Activated CD8-positive, alpha-beta T cell treated with anti-CD3 and anti-CD28 coated beads, Interleukin-2, amount 10 ng/mL, durations not matched to agents 7 days and 5 days (primary cell): ENCODE measurements at regions not wholly inside any gene's neighbourhood (a gene's known extent, or its start where the extent isn't known, plus 50 kb on each side); places are given as distances from the start of the nearest gene placed in this dataset.

ENCODE experiments used
- ATAC-seq: fragments of 150-1000 bp; cut with Tn5 transposase; one replicate; pipeline ENCODE4 v1.10.0; 2021; ENCODE audit warnings: moderate library complexity
- CTCF ChIA-PET: fragments of 350-600 bp; sonication (Branson Sonifier 250); formaldehyde crosslinking; loops from one replicate; lab custom pipeline; 2021; ENCODE audit warnings: antibody characterized with exemption; lab: Charles Lee
- POLR2A ChIA-PET: fragments of 350-600 bp; sonication (Branson Sonifier 250); formaldehyde crosslinking; loops from one replicate; lab custom pipeline; 2021; ENCODE audit warnings: antibody characterized with exemption; lab: Charles Lee
- DNase-seq: peaks from one replicate; pipeline ENCODE4 v3.0.0-alpha.2; 2020
- H3K27ac Mint-ChIP-seq: one replicate; pipeline ENCODE4 v1.8.0; 2021; ENCODE audit warnings: mild to moderate bottlenecking, mixed read lengths
- H3K27me3 Mint-ChIP-seq: one replicate; pipeline ENCODE4 v1.8.0; 2021; ENCODE audit warnings: low read depth, mixed read lengths
- H3K36me3 Mint-ChIP-seq: one replicate; pipeline ENCODE4 v1.8.0; 2021; ENCODE audit warnings: low read depth, mixed read lengths
- H3K4me1 Mint-ChIP-seq: one replicate; pipeline ENCODE4 v1.8.0; 2021; ENCODE audit warnings: low read depth, mixed read lengths
- H3K4me3 Mint-ChIP-seq: one replicate; pipeline ENCODE4 v1.8.0; 2021; ENCODE audit warnings: mild to moderate bottlenecking, mixed read lengths
- H3K9me3 Mint-ChIP-seq: one replicate; pipeline ENCODE4 v1.8.0; 2022; ENCODE audit warnings: mixed read lengths; ENCODE audit not compliant: insufficient read depth

DNA sequence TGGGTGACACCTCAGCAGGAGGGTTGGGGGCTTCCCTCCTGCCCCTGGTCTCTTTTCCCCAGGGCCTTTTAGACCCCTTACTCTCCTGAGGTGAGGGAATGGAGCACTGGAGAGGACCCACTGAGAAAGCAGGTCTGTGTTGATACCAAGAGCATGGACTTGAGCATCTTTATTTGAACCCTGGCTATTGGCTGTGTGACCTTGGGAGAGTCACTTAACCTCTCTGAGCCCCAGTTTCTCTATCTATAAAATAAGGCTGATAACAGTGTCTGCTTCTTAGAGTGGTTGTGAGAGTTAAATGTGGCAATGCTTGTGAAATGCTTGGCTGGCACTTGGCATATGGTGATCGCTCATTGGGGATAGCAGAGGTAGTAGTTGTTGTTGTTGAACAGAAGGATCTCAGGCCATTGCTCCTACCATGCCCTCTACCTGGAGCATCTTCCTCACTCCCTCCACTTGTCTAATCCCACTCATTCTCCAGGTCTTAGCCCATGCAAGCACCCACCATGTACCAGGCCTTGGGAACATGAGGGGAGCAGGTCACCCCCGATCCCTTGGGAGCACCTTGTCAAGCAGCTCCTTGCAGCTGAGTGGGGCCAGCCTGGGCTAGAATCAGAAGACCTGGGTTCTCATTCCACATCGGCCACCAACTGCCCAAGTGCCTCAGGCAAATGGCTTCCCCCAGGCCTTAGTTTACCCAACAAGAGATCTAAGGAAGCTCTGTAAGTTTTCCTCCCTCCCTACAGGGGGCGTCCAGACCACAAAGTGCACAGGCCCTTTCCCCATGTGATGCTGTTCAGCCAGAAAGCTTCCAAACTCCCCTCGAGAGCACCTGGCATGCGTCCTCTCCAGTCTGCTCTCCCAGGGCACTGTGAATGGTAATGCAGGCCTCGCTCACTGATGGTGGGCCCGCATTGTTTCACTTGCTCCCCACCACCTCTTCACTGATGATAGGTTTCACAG is 96.7 kb downstream of the LSM3 start:
- no peak overlapping the region for H3K4me3 Mint-ChIP-seq
- no peak overlapping the region for H3K27ac Mint-ChIP-seq
- H3K27me3 Mint-ChIP-seq, result peaks cover 8% of the 10 kb centered on the region
- ATAC-seq (no peak), DNase-seq (peak; percentile 24)
- H3K36me3 Mint-ChIP-seq, result no peaks in the 10 kb centered on the region
- H3K9me3 Mint-ChIP-seq, result no peaks in the 10 kb centered on the region
- no peaks in the 10 kb centered on the region for H3K4me1 Mint-ChIP-seq
- ChIA-PET POLR2A (no interaction called here), CTCF (interaction anchor here (1.1 to 1.4 kb wide), 2 partner anchors 184 to 197 kb away, joined by 3 to 4 read pairs; no protein-coding TSS in a partner anchor)

GRCh38 chr3:14275962-14276909 is 97.6 kb downstream of the LSM3 start:
- ChIA-PET POLR2A (no interaction called here), CTCF (interaction anchor here (1.1 to 1.4 kb wide), 3 partner anchors 72 to 196 kb away, joined by 3 to 4 read pairs (median 3); no protein-coding TSS in a partner anchor)
- Mint-ChIP-seq H3K4me3 (no peak overlapping the region), H3K27me3 (peaks cover 4% of the 10 kb centered on the region), H3K27ac (no peak overlapping the region), H3K36me3 (no peaks in the 10 kb centered on the region), H3K9me3 (no peaks in the 10 kb centered on the region), H3K4me1 (no peaks in the 10 kb centered on the region)
- no peak for DNase-seq
- ATAC-seq, result no peak

DNA sequence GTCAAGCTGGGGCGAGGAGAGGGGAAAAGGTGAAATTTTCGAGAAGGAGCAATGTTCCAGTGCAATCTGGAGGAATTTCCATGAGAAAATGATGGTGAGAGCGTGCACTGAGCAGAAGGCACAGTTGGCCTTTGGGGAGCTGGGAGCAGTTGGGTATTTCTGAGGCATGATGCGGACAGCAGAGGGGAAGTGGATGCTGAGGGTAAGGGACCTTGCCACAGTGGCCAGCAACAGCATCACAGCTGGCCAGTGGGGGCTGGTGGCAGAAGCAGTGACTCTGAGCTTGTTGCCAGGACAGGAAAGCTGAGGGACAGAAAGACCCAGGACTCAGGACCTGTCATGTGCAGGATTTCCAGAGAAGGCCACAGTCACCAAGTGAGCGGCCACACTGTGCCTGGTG is 98.9 kb downstream of the LSM3 start:
- CTCF ChIA-PET, result interaction anchor here (0.7 to 1.1 kb wide), 2 partner anchors 73 to 190 kb away, joined by 3 read pairs; no protein-coding TSS in a partner anchor
- H3K27ac Mint-ChIP-seq, result no peak overlapping the region

DNA sequence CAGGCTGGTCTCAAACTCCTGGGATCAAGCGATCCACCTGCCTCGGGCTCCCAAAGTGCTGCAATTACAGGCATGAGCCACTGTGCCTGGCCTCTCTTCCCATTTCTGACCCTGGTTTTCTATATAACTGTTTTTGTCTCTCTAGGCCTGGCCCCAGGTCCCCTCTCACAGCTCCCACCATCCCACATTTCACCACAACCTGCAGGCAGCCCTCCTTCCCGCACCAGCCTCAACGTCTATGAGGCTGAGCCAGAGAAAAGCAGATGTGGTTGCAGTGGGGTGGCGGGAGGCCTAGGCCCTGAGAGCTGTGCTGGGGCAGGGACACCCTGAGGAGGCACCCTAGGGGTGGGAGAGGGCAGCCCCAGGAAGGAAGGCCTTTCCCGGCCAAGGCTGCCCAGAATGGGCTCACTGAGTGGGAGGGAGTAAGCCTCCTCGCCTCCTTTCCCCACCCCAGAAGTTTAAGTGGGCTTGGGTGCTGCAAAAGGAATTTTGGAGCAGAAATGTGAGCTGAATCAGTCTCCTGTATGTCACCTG is 99.7 kb downstream of the LSM3 start:
- DNase-seq (no peak), ATAC-seq (no peak)
- H3K9me3 Mint-ChIP-seq, result no peaks in the 10 kb centered on the region
- no peak overlapping the region for H3K4me3 Mint-ChIP-seq
- POLR2A ChIA-PET, result no interaction called here
- CTCF ChIA-PET, result interaction anchor here (0.7 kb wide), 1 partner anchor 189 kb away, joined by 3 read pairs; no protein-coding TSS in a partner anchor
- H3K27ac Mint-ChIP-seq, result no peak overlapping the region
- H3K4me1 Mint-ChIP-seq, result no peaks in the 10 kb centered on the region
- H3K27me3 Mint-ChIP-seq, result peaks cover 4% of the 10 kb centered on the region
- no peaks in the 10 kb centered on the region for H3K36me3 Mint-ChIP-seq

More for the DNA sequence above, 98.9 kb downstream of the LSM3 start:
- no peaks in the 10 kb centered on the region for H3K4me1 Mint-ChIP-seq
- POLR2A ChIA-PET, result no interaction called here
- no peaks in the 10 kb centered on the region for H3K9me3 Mint-ChIP-seq
- ATAC-seq (no peak), DNase-seq (no peak)
- peaks cover 4% of the 10 kb centered on the region for H3K27me3 Mint-ChIP-seq
- H3K36me3 Mint-ChIP-seq, result no peaks in the 10 kb centered on the region
- no peak overlapping the region for H3K4me3 Mint-ChIP-seq

GRCh38 chr3:14278799-14279625 is 100.4 kb downstream of the LSM3 start:
- DNase-seq, result no peak
- Mint-ChIP-seq H3K27me3 (peaks cover 4% of the 10 kb centered on the region), H3K4me3 (no peak overlapping the region), H3K9me3 (no peaks in the 10 kb centered on the region), H3K36me3 (no peaks in the 10 kb centered on the region), H3K4me1 (no peaks in the 10 kb centered on the region), H3K27ac (no peak overlapping the region)
- ChIA-PET POLR2A (no interaction called here), CTCF (interaction anchor here (0.8 kb wide), 1 partner anchor 153 kb away, joined by 3 read pairs; no protein-coding TSS in a partner anchor)
- no peak for ATAC-seq

DNA sequence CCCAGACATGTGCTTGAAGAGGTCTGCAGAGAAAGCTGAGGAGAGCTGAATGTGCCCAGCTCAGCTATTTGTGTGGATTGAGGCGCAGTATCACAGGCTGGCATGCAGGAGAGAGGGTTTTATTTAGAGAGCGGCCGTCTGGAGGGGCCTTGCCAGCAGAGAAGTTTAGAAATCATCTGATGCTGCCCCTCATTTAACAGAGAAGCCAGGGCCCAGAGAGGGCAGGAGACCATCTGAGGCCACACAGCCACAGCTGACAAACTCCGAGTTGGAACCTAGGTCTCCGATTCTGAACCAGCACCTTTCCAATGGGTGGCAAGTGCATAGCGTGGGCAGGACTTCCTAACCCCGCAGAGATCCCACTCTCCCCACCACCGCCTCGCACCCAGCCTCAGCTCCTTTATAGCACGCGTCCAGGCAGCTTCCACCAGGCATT is 101.0 kb downstream of the LSM3 start:
- H3K27me3 Mint-ChIP-seq, result peaks cover 4% of the 10 kb centered on the region
- no peaks in the 10 kb centered on the region for H3K4me1 Mint-ChIP-seq
- DNase-seq (no peak), ATAC-seq (no peak)
- no peak overlapping the region for H3K27ac Mint-ChIP-seq
- no peaks in the 10 kb centered on the region for H3K9me3 Mint-ChIP-seq
- ChIA-PET CTCF (interaction anchor here (0.8 kb wide), 1 partner anchor 153 kb away, joined by 3 read pairs; no protein-coding TSS in a partner anchor), POLR2A (no interaction called here)
- H3K36me3 Mint-ChIP-seq, result no peaks in the 10 kb centered on the region
- no peak overlapping the region for H3K4me3 Mint-ChIP-seq

DNA sequence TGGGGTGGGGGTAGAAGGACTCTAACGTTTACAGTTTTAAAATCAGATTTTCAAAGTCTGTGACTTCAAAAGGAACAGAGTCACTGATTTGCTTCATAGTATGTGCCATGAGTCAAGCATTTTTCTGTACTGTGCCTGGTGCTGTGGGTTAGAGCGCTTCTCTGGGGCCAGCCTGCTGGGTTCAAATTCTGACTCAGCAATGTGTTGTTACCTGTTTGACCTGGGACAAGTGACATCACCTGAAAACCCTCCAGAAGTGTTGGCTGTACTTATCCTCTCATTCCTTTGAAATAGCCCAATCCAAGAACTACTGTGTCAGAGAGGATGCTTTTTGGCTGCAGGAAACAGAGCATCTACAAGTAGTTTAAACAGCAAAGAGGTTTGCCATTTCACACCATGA is 101.7 kb downstream of the LSM3 start:
- no peak overlapping the region for H3K27ac Mint-ChIP-seq
- peaks cover 4% of the 10 kb centered on the region for H3K27me3 Mint-ChIP-seq
- DNase-seq (no peak), ATAC-seq (no peak)
- no peaks in the 10 kb centered on the region for H3K36me3 Mint-ChIP-seq
- POLR2A ChIA-PET, result no interaction called here
- CTCF ChIA-PET, result interaction anchor here (0.9 to 1.1 kb wide), 2 partner anchors 12 to 188 kb away, joined by 4 to 5 read pairs; no protein-coding TSS in a partner anchor
- H3K9me3 Mint-ChIP-seq, result no peaks in the 10 kb centered on the region
- no peaks in the 10 kb centered on the region for H3K4me1 Mint-ChIP-seq
- no peak overlapping the region for H3K4me3 Mint-ChIP-seq

DNA sequence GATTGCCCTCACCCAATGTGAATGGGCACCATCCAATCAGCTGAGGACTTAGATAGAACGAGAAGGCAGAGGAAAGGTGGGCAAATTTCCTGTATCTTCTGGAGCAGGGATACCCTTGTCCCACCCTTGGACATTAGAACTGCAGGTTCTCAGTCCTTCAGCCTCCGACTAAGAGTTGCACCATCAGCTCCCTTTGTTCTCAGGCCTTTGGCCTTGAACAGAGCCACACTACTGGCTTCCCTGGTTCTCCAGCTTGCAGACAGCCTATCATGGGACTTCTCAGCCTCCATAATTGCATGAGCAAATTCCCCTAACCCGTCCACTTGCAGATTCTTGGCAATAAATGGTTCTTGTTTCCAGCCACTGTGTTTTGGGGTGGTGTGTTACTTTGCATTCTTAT is 102.4 kb downstream of the LSM3 start:
- ATAC-seq (no peak), DNase-seq (no peak)
- Mint-ChIP-seq H3K4me3 (no peak overlapping the region), H3K9me3 (no peaks in the 10 kb centered on the region), H3K4me1 (no peaks in the 10 kb centered on the region), H3K27ac (no peak overlapping the region), H3K36me3 (no peaks in the 10 kb centered on the region), H3K27me3 (peaks cover 4% of the 10 kb centered on the region)
- ChIA-PET POLR2A (no interaction called here), CTCF (interaction anchor here (0.9 to 1.1 kb wide), 3 partner anchors 11 to 187 kb away, joined by 3 to 5 read pairs (median 4); no protein-coding TSS in a partner anchor)

GRCh38 chr3:14282001-14282705 is 103.5 kb downstream of the LSM3 start:
- DNase-seq (no peak), ATAC-seq (no peak)
- Mint-ChIP-seq H3K4me1 (peaks cover 4% of the 10 kb centered on the region), H3K4me3 (no peak overlapping the region), H3K36me3 (no peaks in the 10 kb centered on the region), H3K27me3 (peaks cover 4% of the 10 kb centered on the region), H3K27ac (no peak overlapping the region), H3K9me3 (no peaks in the 10 kb centered on the region)
- CTCF ChIA-PET, result no interaction called here
- POLR2A ChIA-PET, result no interaction called here

DNA sequence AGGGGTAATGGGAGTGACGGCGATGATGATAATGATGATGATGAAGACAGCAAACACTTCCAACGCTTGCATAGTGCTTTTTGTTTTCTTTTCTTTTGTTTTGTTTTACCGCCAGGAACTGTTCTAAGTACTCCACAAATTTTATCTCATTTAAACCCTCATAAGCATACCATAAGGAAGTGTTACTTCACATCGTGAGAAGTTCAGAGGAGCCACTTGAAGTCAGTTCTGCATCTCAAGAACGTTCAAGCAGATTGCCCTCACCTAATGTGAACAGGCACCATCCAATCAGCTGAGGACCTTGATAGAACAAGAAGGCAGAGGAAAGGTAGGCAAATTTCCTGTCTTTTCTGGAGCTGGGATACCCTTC is 104.1 kb downstream of the LSM3 start:
- Mint-ChIP-seq H3K9me3 (no peaks in the 10 kb centered on the region), H3K4me1 (peaks cover 5% of the 10 kb centered on the region), H3K27me3 (peaks cover 2% of the 10 kb centered on the region), H3K27ac (no peak overlapping the region), H3K4me3 (no peak overlapping the region), H3K36me3 (no peaks in the 10 kb centered on the region)
- ChIA-PET CTCF (no interaction called here), POLR2A (no interaction called here)
- DNase-seq (no peak), ATAC-seq (no peak)
